GM12874 (cell line): ENCODE measurements at regions not wholly inside any gene's neighbourhood (a gene's known extent, or its start where the extent isn't known, plus 50 kb on each side); places are given as distances from the start of the nearest gene placed in this dataset.

ENCODE experiments used
- TF ChIP-seq, protein P1 (sequence below): IDR thresholded peaks from 2 replicates; pipeline ENCODE4 v1.5.1; 2011; ENCODE audit warnings: low read depth, mild to moderate bottlenecking, control low read depth, low read length, moderate library complexity; ENCODE audit not compliant: insufficient read depth

GRCh38 chr10:131534836-131535235 lies 223.3 kb upstream of the TCERG1L start:
- TF ChIP-seq, protein P1, sequence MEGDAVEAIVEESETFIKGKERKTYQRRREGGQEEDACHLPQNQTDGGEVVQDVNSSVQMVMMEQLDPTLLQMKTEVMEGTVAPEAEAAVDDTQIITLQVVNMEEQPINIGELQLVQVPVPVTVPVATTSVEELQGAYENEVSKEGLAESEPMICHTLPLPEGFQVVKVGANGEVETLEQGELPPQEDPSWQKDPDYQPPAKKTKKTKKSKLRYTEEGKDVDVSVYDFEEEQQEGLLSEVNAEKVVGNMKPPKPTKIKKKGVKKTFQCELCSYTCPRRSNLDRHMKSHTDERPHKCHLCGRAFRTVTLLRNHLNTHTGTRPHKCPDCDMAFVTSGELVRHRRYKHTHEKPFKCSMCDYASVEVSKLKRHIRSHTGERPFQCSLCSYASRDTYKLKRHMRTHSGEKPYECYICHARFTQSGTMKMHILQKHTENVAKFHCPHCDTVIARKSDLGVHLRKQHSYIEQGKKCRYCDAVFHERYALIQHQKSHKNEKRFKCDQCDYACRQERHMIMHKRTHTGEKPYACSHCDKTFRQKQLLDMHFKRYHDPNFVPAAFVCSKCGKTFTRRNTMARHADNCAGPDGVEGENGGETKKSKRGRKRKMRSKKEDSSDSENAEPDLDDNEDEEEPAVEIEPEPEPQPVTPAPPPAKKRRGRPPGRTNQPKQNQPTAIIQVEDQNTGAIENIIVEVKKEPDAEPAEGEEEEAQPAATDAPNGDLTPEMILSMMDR: no peak

DNA sequence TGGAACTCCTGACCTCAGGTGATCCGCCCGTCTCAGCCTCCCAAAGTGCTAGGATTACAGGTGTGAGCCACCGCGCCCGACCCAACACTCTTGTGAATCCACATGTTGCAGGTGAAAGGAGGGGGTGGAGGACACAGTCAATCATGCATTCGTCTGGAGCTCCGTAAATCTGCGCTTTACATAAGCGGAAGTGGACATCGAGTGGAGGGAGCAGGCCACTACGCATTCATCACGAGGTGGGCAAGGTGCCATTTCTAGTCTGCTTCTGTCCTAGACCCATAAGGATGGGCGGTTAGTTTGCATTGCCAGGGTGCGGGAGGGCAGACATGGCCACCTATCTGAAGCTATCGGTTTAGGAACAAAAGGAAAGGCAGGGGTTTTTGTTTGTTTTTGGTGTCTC lies 225.2 kb upstream of the TCERG1L start:
- TF ChIP-seq, protein P1: no peak

DNA sequence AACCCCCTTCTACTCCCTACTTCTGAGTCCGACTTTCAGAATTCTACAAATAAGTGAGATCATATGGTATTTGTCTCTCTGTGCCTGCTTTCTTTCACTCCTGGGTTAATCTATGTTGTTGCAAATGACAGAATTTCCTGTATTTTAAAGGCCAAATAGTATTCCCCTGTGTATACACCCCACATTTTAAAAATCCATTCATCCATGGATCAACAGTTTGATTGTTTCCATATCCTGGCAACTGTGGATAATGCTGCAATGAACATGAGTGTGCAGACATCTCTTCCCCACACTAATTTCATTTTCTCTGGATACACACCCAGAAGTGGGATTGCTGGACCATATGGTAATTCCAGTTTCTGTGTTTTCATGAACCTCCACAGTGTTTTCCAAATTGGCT lies 225.8 kb upstream of the TCERG1L start:
- TF ChIP-seq, protein P1: no peak

DNA sequence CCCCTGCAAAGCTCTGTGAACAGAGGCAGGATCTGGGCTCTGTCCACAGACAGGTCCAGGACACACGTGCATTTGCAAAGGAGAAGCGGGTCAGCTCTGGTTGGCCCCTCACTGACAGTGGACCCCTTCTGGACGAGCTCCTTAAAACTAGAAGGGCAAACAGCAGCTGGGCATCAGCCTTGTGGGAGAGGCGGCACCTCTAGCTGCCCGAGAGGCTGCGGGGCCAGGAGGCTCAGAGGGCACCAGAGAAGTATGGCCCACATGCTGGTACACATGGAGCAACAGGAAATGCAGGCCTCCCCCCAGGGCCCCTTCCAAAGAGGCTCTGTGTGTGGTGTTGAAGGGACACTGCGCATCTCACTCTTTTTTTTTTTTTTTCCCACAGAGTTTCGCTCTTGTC lies 233.0 kb upstream of the TCERG1L start:
- TF ChIP-seq, protein P1: no peak

DNA sequence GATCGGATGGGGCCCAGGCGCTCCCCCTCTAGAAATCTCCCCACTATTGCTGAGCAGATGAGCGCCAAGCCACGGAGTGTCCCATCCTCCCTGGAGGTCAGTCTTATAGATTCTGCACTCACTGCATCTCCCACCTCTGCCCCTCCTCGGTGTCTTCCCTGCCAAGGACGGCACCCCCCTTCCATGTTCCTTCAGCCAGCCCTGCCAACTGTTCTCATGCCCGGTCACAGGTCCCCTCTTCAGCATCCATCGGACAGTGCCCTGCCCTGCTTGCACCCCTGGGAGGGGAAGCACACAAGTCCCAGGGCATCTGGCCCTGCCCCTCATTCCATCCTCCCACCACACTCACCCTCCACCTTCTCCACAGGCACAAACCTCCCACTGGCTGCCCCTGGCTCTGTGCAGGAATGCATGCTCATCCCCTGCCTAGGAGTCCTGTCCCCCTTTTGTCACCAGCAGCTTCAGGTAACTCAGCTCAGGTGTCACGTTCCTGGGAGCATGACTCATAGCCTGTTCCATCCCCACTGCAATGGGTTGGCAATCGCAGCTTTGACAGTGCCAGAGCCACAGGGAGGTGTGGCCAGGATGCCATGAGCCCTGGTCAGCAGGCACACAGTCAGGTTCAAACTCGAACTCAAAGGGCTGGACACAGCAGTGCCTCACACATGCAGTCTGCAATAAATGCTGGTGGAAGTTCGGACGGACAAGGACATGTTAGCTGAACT lies 234.7 kb upstream of the TCERG1L start:
- TF ChIP-seq, protein P1: no peak

- TF ChIP-seq, protein P1: no peak
Measured at GRCh38 chr10:131547129-131547799, 235.7 kb upstream of the TCERG1L start.

GRCh38 chr10:131548176-131548575 lies 236.7 kb upstream of the TCERG1L start:
- TF ChIP-seq, protein P1: no peak
